Psoas muscle (tissue), 7 donors: ENCODE measurements at regions not wholly inside any gene's neighbourhood (a gene's known extent, or its start where the extent isn't known, plus 50 kb on each side); places are given as distances from the start of the nearest gene placed in this dataset.

Experiments
- ATAC-seq, 4 donors: fragments of 200-7000 bp; cut with Tn5 transposase; one replicate each; pipeline ENCODE4 v1.9.1; 2020; ENCODE audit warnings: moderate library complexity in 3 of 4, mild to moderate bottlenecking in 2 of 4
- DNase-seq, 2 donors: peaks; one replicate each; pipeline ENCODE4 v3.0.0-alpha.2; 2020
- H3K27ac ChIP-seq: fragments of 200-600 bp; one replicate; pipeline ENCODE4 v1.8.0; 2022
- H3K27me3 ChIP-seq, 3 donors: fragments of 200-600 bp in 1 of 3; one replicate each; pipeline versions ENCODE4 v1.6.1 to v1.8.0; 2013 to 2022; ENCODE audit warnings: low read length in 2 of 3, mild to moderate bottlenecking in 2 of 3, moderate library complexity in 1 of 3; ENCODE audit not compliant: insufficient read depth in 3 of 3
- H3K36me3 ChIP-seq, 2 donors: fragments of 200-600 bp in 1 of 2; one replicate each; pipeline versions ENCODE4 v1.6.1 to v1.8.0; 2013 to 2022; ENCODE audit warnings: low read depth in 1 of 2, mild to moderate bottlenecking in 1 of 2, moderate library complexity in 1 of 2; ENCODE audit not compliant: insufficient read depth in 1 of 2
- H3K4me1 ChIP-seq: fragments of 200-600 bp; one replicate; pipeline ENCODE4 v1.8.0; 2022
- H3K4me3 ChIP-seq: fragments of 200-600 bp; one replicate; pipeline ENCODE4 v1.8.0; 2022; ENCODE audit warnings: mild to moderate bottlenecking
- H3K9me3 ChIP-seq: fragments of 200-600 bp; one replicate; pipeline ENCODE4 v1.8.0; 2022
- WGBS, 3 donors: extraction: QIAGEN DNeasy Blood & Tissue Kit; methylation state at CpG; one replicate each; pipeline versions ENCODE4 v1.1.6 to v1.1.7; 2013; 5-methylcytosine and 5-hydroxymethylcytosine counted together
- intact Hi-C, 2 donors: fragments of 100-400 bp; cut with DNase I; formaldehyde crosslinking; loops; one replicate each; pipeline versions ENCODE4 v1.11.0 to v1.14.2; 2022
- TF ChIP-seq, protein P1 (sequence below): fragments of 200-600 bp; IDR thresholded peaks from one replicate; pipeline ENCODE4 v1.8.0; 2022; ENCODE audit warnings: antibody characterized with exemption
- donor health status: healthy with polysubstance abuse.
- donor health status: DM: no; HTN: no; CAD: no; lungs with moderate emphysema.
- donor health status: Bipolar disorder and iron deficiency.
- donor health status: healthy.
- donor health status: DM: yes; HTN: yes; CAD: no.
- donor health status: DM: no; HTN: no; CAD: no.
- donor health status: DM: yes; HTN: yes; CAD: no.

DNA sequence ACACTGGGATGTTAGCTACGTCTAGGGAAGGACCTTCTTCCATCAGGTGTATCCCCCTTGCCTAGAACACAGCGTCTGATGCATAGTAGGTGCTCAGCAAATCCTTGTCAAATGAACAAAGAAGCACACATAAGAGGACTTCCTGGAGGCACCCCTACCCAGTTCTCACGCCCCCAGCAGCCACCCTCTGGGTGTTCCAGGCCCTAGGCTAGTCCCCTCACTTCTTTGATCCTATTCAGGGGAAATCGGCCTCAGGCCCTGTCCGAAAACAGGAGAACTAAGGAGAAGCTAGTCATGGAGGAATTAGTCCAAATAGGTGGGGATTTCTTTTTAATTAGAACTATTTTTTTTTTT is 84.7 kb upstream of the SIRPA start:
- TF ChIP-seq, protein P1, sequence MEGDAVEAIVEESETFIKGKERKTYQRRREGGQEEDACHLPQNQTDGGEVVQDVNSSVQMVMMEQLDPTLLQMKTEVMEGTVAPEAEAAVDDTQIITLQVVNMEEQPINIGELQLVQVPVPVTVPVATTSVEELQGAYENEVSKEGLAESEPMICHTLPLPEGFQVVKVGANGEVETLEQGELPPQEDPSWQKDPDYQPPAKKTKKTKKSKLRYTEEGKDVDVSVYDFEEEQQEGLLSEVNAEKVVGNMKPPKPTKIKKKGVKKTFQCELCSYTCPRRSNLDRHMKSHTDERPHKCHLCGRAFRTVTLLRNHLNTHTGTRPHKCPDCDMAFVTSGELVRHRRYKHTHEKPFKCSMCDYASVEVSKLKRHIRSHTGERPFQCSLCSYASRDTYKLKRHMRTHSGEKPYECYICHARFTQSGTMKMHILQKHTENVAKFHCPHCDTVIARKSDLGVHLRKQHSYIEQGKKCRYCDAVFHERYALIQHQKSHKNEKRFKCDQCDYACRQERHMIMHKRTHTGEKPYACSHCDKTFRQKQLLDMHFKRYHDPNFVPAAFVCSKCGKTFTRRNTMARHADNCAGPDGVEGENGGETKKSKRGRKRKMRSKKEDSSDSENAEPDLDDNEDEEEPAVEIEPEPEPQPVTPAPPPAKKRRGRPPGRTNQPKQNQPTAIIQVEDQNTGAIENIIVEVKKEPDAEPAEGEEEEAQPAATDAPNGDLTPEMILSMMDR = no peak
- no peak overlapping the region for H3K4me3 ChIP-seq
- no peaks in the 10 kb centered on the region for H3K27me3 ChIP-seq
- peaks cover 25% of the 10 kb centered on the region for H3K4me1 ChIP-seq
- no peaks in the 10 kb centered on the region for H3K36me3 ChIP-seq
- DNase-seq = no peak
- no peaks in the 10 kb centered on the region for H3K9me3 ChIP-seq
- H3K27ac ChIP-seq = peak overlapping the region; percentile 36
- intact Hi-C loops = no loop called here
- WGBS, 3 donors = 82 to 88% (median 83%) methylated on average over 5 of the region's 5 CpGs
- no peak for ATAC-seq

DNA sequence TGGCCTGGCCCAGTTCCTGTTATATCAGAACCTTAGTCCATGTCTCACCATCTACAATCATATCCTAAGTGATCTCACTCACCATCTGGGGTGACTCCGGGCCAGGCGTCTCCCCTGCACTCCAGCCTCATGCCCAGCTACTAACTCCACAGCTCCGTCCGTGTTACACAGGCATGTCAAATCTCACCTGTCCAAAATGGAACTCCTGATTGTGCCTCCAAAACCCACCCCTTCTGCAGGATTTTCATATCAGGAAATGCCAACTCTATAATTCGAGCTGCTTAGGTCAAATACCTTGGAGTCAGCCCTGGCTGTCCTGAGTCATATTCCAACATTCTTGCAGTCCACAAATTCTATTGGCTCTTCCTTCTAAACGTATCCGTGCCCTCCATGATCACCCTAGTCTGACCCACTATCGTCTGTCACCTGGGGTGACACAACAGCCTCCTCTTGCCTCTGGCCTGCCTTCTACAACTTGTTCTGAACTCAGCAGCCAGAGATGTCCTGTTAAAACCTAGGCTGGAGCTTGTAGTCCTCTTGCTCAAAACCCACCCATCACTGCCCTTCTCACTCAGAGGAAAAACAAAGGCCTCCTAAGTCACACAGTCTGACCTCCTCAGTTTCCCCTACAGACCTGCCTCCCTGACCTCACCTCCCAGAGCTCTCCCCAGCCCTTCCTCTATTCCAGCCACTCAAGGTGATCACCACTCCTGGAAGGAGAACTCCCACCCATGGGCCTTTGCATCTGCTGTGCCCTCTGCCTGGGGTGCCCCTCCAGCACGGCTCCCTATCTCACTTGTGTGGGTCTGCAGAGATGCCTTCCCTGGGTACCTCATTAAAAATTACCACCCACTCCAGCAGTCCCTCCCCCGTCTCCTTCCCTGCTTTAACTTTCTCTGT is 85.3 kb upstream of the SIRPA start:
- H3K4me1 ChIP-seq = peaks cover 22% of the 10 kb centered on the region
- intact Hi-C loops = loop anchor here (10.0 kb wide), 2 partner anchors 85 to 155 kb away; partner anchors contain the start of gene SIRPA (in 1 of the 2)

DNA sequence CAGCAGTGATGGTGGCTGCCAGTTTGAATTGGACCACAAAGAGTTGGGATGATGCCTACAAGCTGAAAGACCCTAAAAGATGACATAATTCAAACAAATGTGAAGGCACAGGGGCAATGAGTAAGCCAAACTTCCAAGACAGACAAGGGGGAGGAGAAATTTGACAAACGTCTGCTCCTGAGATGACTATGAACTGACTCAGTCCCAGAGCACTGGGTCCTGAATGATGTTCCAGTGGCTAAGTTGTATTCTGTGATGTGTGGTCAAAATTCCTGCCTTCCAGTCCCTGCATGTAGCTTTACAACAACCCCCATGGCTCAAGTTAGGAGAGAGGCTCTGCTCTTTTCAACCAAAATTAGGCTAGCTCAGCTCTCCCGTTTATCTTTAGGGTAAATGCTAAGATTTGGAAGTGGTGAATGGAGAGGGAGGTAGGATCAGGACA is 86.1 kb upstream of the SIRPA start:
- ATAC-seq (no peak), DNase-seq (no peak)
- Histone ChIP-seq H3K36me3 (no peaks in the 10 kb centered on the region), H3K4me1 (peaks cover 22% of the 10 kb centered on the region), H3K27ac (no peak overlapping the region), H3K4me3 (no peak overlapping the region), H3K27me3 (peaks cover 0 to 4% (median 0%) of the 10 kb centered on the region in 3 donors), H3K9me3 (no peaks in the 10 kb centered on the region)
- TF ChIP-seq, protein P1 = no peak
- 65 to 73% (median 67%) methylated on average over 2 of the region's 2 CpGs for WGBS, 3 donors
- intact Hi-C loops = loop anchor here (10.0 kb wide), 2 partner anchors 86 to 156 kb away; partner anchors contain the start of gene SIRPA (in 1 of the 2)

More for the DNA sequence above, 85.3 kb upstream of the SIRPA start:
- no peaks in the 10 kb centered on the region for H3K27me3 ChIP-seq
- H3K27ac ChIP-seq = no peak overlapping the region
- TF ChIP-seq, protein P1 = no peak
- no peaks in the 10 kb centered on the region for H3K9me3 ChIP-seq
- no peak overlapping the region for H3K4me3 ChIP-seq
- no peak for DNase-seq
- ATAC-seq = no peak
- WGBS, 3 donors = 77 to 83% (median 82%) methylated on average over 10 of the region's 10 CpGs
- H3K36me3 ChIP-seq = no peaks in the 10 kb centered on the region

DNA sequence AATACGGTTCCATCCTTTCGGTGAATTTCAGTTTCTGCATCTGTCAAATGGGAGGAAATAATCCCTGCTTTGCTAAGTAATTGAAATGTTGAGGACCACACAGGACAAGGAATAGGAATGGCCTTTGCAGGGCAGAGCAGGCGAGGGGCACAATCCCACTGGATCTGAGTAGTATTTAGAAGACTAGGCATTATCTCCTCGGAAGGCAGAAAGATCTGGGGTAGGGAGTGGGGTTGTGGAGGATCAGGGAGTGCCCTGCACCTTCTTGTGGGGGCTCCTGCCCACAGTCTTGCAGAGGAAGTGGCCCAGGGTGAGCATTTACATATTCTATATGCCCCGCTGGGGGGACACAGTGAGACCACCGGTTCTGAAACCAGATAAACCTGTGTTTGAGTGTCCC is 87.1 kb upstream of the SIRPA start:
- Histone ChIP-seq H3K4me3 (no peak overlapping the region), H3K27ac (no peak overlapping the region), H3K36me3 (no peaks in the 10 kb centered on the region), H3K9me3 (no peaks in the 10 kb centered on the region), H3K4me1 (peaks cover 17% of the 10 kb centered on the region), H3K27me3 (peaks cover 0 to 4% (median 0%) of the 10 kb centered on the region in 3 donors)
- intact Hi-C loops = loop anchor here (10.0 kb wide), 2 partner anchors 87 to 157 kb away; partner anchors contain the start of gene SIRPA (in 1 of the 2)
- DNase-seq (no peak), ATAC-seq (no peak)
- TF ChIP-seq, protein P1 = no peak
- 74 to 80% (median 76%) methylated on average over 6 of the region's 6 CpGs for WGBS, 3 donors
